Smooth muscle cell (in vitro differentiated cells): ENCODE measurements at regions not wholly inside any gene's neighbourhood (a gene's known extent, or its start where the extent isn't known, plus 50 kb on each side); places are given as distances from the start of the nearest gene placed in this dataset.

Experiments used
- DNase-seq: peaks from one replicate; lab custom pipeline; 2025; ENCODE audit not compliant: unreplicated experiment; lab: John Stamatoyannopoulos, UW
- H2AFZ ChIP-seq: fragments of 200-600 bp; sonication (generic); 2 replicates; pipeline ENCODE4 v1.6.0; 2016; ENCODE audit warnings: antibody characterized with exemption, low read depth, mild to moderate bottlenecking
- H3F3A ChIP-seq: fragments of 200-600 bp; sonication (generic); 2 replicates; pipeline ENCODE4 v1.6.0; 2017; ENCODE audit warnings: antibody characterized with exemption, low read depth
- H3K27ac ChIP-seq: fragments of 200-600 bp; sonication (generic); 2 replicates; pipeline ENCODE4 v1.5.1; 2016; ENCODE audit warnings: low read depth, mild to moderate bottlenecking
- H3K27me3 ChIP-seq: fragments of 200-600 bp; sonication (generic); 2 replicates; pipeline ENCODE4 v1.6.1; 2016; ENCODE audit warnings: low read depth, mild to moderate bottlenecking
- H3K36me3 ChIP-seq: fragments of 200-600 bp; sonication (generic); 2 replicates; pipeline ENCODE4 v1.5.1; 2016; ENCODE audit warnings: low read depth
- H3K4me1 ChIP-seq: fragments of 200-600 bp; sonication (generic); 2 replicates; pipeline ENCODE4 v1.5.1; 2016; ENCODE audit warnings: low read depth
- H3K4me2 ChIP-seq: fragments of 200-600 bp; sonication (generic); 2 replicates; pipeline ENCODE4 v1.6.0; 2016; ENCODE audit warnings: mild to moderate bottlenecking
- H3K4me3 ChIP-seq: fragments of 200-600 bp; sonication (generic); 2 replicates; pipeline ENCODE4 v1.5.1; 2016; ENCODE audit warnings: mild to moderate bottlenecking
- H3K79me2 ChIP-seq: fragments of 200-600 bp; sonication (generic); 2 replicates; pipeline ENCODE4 v1.6.0; 2016; ENCODE audit warnings: low read depth, mild to moderate bottlenecking
- H3K9ac ChIP-seq: fragments of 200-600 bp; sonication (generic); 2 replicates; pipeline ENCODE4 v1.6.0; 2016; ENCODE audit warnings: low read depth
- H3K9me3 ChIP-seq: fragments of 200-600 bp; sonication (generic); replicated peaks from 2 replicates; pipeline ENCODE4 v1.5.1; 2016; ENCODE audit warnings: low read depth
- H4K20me1 ChIP-seq: fragments of 200-600 bp; sonication (generic); 2 replicates; pipeline ENCODE4 v1.6.0; 2016; ENCODE audit warnings: low read depth
- WGBS: methylation state at CpG from one replicate; pipeline ENCODE4 v1.1.7; 2016; ENCODE audit warnings: low lambda C conversion rate; 5-methylcytosine and 5-hydroxymethylcytosine counted together
- TF ChIP-seq, protein P1 (sequence below): fragments of 200-600 bp; sonication (generic); IDR thresholded peaks from 2 replicates; pipeline ENCODE4 v1.5.1; 2017; ENCODE audit warnings: borderline replicate concordance, mild to moderate bottlenecking, antibody characterized with exemption; ENCODE audit not compliant: insufficient read depth, poor library complexity, severe bottlenecking

DNA sequence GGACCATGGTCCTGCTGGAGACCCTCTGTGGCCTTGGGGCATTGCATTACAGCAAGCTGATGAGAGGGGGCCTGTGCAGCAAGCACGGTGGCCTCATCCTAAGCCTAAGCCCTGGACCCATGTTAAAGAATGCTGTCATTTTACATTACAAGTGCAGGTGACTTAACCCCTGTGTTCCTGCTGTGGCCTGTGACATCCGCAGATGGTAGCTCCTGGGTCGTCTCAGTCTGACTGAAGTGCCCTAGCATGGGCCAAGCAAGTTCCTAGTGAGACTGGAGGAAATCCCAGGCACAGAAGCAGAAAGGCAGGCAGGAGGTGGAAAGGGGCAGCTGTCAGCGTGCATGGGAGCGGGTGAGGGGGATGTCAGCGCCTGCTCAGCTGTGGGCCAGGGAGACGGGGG lies 252.4 kb downstream of the FNDC1 start:
- 71% methylated on average over 7 of the region's 7 CpGs for WGBS
- Histone ChIP-seq H3K4me1 (no peaks in the 10 kb centered on the region), H3K4me3 (no peak overlapping the region), H3K27ac (peak overlapping the region; percentile 32), H2AFZ (no peak overlapping the region), H3F3A (no peaks in the 10 kb centered on the region), H3K79me2 (no peaks in the 10 kb centered on the region), H3K9ac (no peak overlapping the region), H3K9me3 (no peaks in the 10 kb centered on the region), H4K20me1 (no peaks in the 10 kb centered on the region), H3K27me3 (no peaks in the 10 kb centered on the region), H3K4me2 (peak overlapping the region; percentile 16), H3K36me3 (no peaks in the 10 kb centered on the region)
- DNase-seq, result no peak
- TF ChIP-seq, protein P1, sequence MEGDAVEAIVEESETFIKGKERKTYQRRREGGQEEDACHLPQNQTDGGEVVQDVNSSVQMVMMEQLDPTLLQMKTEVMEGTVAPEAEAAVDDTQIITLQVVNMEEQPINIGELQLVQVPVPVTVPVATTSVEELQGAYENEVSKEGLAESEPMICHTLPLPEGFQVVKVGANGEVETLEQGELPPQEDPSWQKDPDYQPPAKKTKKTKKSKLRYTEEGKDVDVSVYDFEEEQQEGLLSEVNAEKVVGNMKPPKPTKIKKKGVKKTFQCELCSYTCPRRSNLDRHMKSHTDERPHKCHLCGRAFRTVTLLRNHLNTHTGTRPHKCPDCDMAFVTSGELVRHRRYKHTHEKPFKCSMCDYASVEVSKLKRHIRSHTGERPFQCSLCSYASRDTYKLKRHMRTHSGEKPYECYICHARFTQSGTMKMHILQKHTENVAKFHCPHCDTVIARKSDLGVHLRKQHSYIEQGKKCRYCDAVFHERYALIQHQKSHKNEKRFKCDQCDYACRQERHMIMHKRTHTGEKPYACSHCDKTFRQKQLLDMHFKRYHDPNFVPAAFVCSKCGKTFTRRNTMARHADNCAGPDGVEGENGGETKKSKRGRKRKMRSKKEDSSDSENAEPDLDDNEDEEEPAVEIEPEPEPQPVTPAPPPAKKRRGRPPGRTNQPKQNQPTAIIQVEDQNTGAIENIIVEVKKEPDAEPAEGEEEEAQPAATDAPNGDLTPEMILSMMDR, result no peak

- no peak overlapping the region for H3K4me2 ChIP-seq
- no peak overlapping the region for H3K4me3 ChIP-seq
- H3K9ac ChIP-seq, result no peak overlapping the region
- TF ChIP-seq, protein P1, result no peak
- no peaks in the 10 kb centered on the region for H4K20me1 ChIP-seq
- no peaks in the 10 kb centered on the region for H3F3A ChIP-seq
- no peak for DNase-seq
- H3K27ac ChIP-seq, result no peak overlapping the region
- no peaks in the 10 kb centered on the region for H3K36me3 ChIP-seq
- no peaks in the 10 kb centered on the region for H3K79me2 ChIP-seq
- no peaks in the 10 kb centered on the region for H3K27me3 ChIP-seq
- no peak overlapping the region for H2AFZ ChIP-seq
- H3K9me3 ChIP-seq, result peaks cover 11% of the 10 kb centered on the region
- 62% methylated on average over 2 of the region's 2 CpGs for WGBS
- no peaks in the 10 kb centered on the region for H3K4me1 ChIP-seq
Observed at GRCh38 chr6:159418997-159419396, 249.8 kb downstream of the FNDC1 start.

DNA sequence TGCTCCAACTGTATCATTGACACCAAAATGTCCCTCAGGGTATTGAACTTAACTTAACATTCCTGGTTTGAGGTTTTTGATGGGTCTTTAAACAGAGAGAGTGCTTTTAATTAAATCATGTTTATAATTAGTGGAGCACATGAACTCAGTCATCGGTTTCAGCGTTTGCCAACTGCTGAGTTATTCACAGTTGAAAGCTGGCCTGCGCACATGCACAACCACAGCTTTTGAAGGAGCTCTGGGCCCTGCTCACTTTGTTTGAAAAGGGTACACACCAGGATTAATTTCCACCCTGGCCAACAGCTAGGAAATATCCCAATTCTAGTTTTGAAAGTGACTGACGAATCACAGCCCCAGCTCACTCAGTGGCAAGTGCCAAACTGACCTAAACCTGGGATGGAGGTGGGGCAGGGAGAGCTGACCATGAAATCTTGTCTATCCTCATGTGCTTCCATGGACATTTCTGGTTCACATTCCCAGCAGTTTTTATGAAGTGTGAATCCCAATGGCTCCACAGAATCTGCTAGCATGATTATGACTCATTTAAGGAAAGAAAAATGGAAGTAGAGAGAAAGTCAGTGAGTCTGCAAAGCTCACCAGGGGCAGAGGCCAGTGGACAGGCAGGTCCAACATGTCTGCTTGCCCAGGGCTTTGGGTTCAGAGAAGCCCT lies 247.8 kb downstream of the FNDC1 start:
- no peaks in the 10 kb centered on the region for H3K4me1 ChIP-seq
- no peak overlapping the region for H3K27ac ChIP-seq
- 63% methylated on average over 4 of the region's 4 CpGs for WGBS
- no peak for DNase-seq
- H4K20me1 ChIP-seq, result no peaks in the 10 kb centered on the region
- TF ChIP-seq, protein P1, result no peak
- H3K4me3 ChIP-seq, result no peak overlapping the region
- peaks cover 11% of the 10 kb centered on the region for H3K9me3 ChIP-seq
- no peaks in the 10 kb centered on the region for H3F3A ChIP-seq
- H3K36me3 ChIP-seq, result no peaks in the 10 kb centered on the region
- H3K9ac ChIP-seq, result no peak overlapping the region
- H2AFZ ChIP-seq, result no peak overlapping the region
- H3K4me2 ChIP-seq, result no peak overlapping the region
- no peaks in the 10 kb centered on the region for H3K79me2 ChIP-seq
- no peaks in the 10 kb centered on the region for H3K27me3 ChIP-seq

- DNase-seq, result no peak
- Histone ChIP-seq H3K4me2 (no peak overlapping the region), H3K27ac (no peak overlapping the region), H3K79me2 (no peaks in the 10 kb centered on the region), H3K9ac (no peak overlapping the region), H3K36me3 (no peaks in the 10 kb centered on the region), H4K20me1 (no peaks in the 10 kb centered on the region), H3K4me3 (no peak overlapping the region), H3K9me3 (peaks cover 11% of the 10 kb centered on the region), H2AFZ (no peak overlapping the region), H3F3A (no peaks in the 10 kb centered on the region), H3K4me1 (no peaks in the 10 kb centered on the region), H3K27me3 (no peaks in the 10 kb centered on the region)
- TF ChIP-seq, protein P1, result no peak
- 74% methylated on average over 2 of the region's 2 CpGs for WGBS
Observed at GRCh38 chr6:159415540-159415939, 246.3 kb downstream of the FNDC1 start.
